Breast epithelium (tissue), 3 donors: ENCODE measurements at regions not wholly inside any gene's neighbourhood (a gene's known extent, or its start where the extent isn't known, plus 50 kb on each side); places are given as distances from the start of the nearest gene placed in this dataset.

Experiments used
- CTCF ChIP-seq, 3 donors: fragments of 450-650 bp; IDR thresholded peaks; one replicate each; pipeline ENCODE4 v1.5.1; 2016 to 2017; ENCODE audit warnings: antibody characterized with exemption in 3 of 3, mild to moderate bottlenecking in 3 of 3, moderate library complexity in 3 of 3
- POLR2AphosphoS5 ChIP-seq, 3 donors: sonication (generic); formaldehyde crosslinking; IDR thresholded peaks; one replicate each; pipeline ENCODE4 v1.6.1; 2017; ENCODE audit warnings: antibody characterized with exemption in 3 of 3

GRCh38 chr4:54842226-54842625 is 184.5 kb downstream of the KIT start:
- no peak for TF ChIP-seq CTCF (IDR thresholded peaks at IDR 0.05)
- TF ChIP-seq POLR2AphosphoS5 (IDR thresholded peaks at IDR 0.05), result no peak
